ENCODE measurements at regions not wholly inside any gene's neighbourhood (a gene's known extent, or its start where the extent isn't known, plus 50 kb on each side); places are given as distances from the start of the nearest gene placed in this dataset.

DNA sequence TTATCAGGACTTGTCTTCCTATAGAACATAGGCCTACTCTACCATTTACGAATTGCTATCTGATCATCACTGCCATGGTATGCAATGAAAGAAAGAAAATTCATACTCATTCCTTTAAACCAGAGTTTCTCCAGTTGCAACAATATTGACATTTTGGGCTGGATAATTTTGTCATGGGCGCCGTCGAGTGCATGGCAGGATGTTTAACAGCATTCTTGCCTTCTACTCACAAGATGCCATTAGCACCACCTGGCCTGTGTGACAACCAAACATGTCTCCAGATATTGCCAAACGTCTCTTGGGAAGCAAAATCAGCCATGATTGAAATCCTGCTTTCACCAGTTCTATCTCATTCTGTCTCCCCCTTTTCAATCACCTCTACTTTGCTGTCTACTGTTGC lies 63.6 kb upstream of the ARHGAP24 start:
- H3K9ac ChIP-seq (ENCODE audit: low read length), result no peak overlapping the region
- no peaks in the 10 kb centered on the region for H3K79me2 ChIP-seq (ENCODE audit: insufficient read depth, low read length)
- H3K4me3 ChIP-seq (ENCODE audit: insufficient read depth, low read length, poor library complexity, severe bottlenecking), result no peak overlapping the region
- TF ChIP-seq, protein P1, sequence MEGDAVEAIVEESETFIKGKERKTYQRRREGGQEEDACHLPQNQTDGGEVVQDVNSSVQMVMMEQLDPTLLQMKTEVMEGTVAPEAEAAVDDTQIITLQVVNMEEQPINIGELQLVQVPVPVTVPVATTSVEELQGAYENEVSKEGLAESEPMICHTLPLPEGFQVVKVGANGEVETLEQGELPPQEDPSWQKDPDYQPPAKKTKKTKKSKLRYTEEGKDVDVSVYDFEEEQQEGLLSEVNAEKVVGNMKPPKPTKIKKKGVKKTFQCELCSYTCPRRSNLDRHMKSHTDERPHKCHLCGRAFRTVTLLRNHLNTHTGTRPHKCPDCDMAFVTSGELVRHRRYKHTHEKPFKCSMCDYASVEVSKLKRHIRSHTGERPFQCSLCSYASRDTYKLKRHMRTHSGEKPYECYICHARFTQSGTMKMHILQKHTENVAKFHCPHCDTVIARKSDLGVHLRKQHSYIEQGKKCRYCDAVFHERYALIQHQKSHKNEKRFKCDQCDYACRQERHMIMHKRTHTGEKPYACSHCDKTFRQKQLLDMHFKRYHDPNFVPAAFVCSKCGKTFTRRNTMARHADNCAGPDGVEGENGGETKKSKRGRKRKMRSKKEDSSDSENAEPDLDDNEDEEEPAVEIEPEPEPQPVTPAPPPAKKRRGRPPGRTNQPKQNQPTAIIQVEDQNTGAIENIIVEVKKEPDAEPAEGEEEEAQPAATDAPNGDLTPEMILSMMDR (IDR thresholded peaks at IDR 0.05; ENCODE audit: insufficient read depth, low read length, poor library complexity, severe bottlenecking), result no peak
- no peak for TF ChIP-seq EZH2phosphoT487 (conservative IDR thresholded peaks at IDR 0.05; ENCODE audit: low read length)
- no peaks in the 10 kb centered on the region for H3K9me2 ChIP-seq (replicated peaks; ENCODE audit: insufficient read depth, low read length)
- no peaks in the 10 kb centered on the region for H4K20me1 ChIP-seq (ENCODE audit: low read depth, low read length)
- no peaks in the 10 kb centered on the region for H3K27me3 ChIP-seq (ENCODE audit: low read length)
- no peaks in the 10 kb centered on the region for H3F3A ChIP-seq (ENCODE audit: insufficient read depth)
- H3K9me3 ChIP-seq (ENCODE audit: insufficient read depth, low read length), result no peaks in the 10 kb centered on the region
- H3K4me2 ChIP-seq (ENCODE audit: low read depth, low read length, poor library complexity, severe bottlenecking), result no peak overlapping the region
- H3K27ac ChIP-seq (ENCODE audit: low read depth, low read length), result no peak overlapping the region
- no peak overlapping the region for H2AFZ ChIP-seq (ENCODE audit: low read depth, low read length, severe bottlenecking)
- H3K36me3 ChIP-seq (ENCODE audit: low read length), result no peaks in the 10 kb centered on the region

DNA sequence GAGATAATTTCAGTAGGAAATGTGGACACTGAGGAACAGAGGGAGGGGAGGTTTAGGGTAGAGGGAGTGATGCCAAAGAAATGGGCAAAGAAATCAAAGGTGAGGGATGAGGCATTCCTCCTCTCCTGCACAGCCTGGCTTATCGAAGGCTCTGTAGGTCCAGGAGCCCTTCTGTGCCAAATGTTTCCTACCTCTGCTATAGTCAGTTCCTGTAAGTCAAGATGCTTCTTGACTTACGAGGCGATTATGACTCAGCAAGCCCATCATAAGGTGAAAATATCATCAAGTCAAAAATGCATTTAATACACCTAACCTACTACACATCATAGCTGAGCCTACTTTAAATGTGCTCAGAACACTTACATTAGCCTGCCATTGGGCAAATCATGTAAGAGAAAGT lies 60.0 kb upstream of the ARHGAP24 start:
- Histone ChIP-seq H3K9me3 (ENCODE audit: insufficient read depth, low read length) (no peaks in the 10 kb centered on the region), H3K27me3 (ENCODE audit: low read length) (no peaks in the 10 kb centered on the region), H3K9me2 (replicated peaks; ENCODE audit: insufficient read depth, low read length) (no peaks in the 10 kb centered on the region), H3K27ac (ENCODE audit: low read depth, low read length) (no peak overlapping the region), H4K20me1 (ENCODE audit: low read depth, low read length) (no peaks in the 10 kb centered on the region), H3K4me3 (ENCODE audit: insufficient read depth, low read length, poor library complexity, severe bottlenecking) (no peak overlapping the region), H3K79me2 (ENCODE audit: insufficient read depth, low read length) (no peaks in the 10 kb centered on the region), H3K4me2 (ENCODE audit: low read depth, low read length, poor library complexity, severe bottlenecking) (no peak overlapping the region), H3F3A (ENCODE audit: insufficient read depth) (no peaks in the 10 kb centered on the region), H2AFZ (ENCODE audit: low read depth, low read length, severe bottlenecking) (no peak overlapping the region), H3K9ac (ENCODE audit: low read length) (no peak overlapping the region), H3K36me3 (ENCODE audit: low read length) (no peaks in the 10 kb centered on the region)
- TF ChIP-seq, protein P1 (IDR thresholded peaks at IDR 0.05; ENCODE audit: insufficient read depth, low read length, poor library complexity, severe bottlenecking), result no peak
- no peak for TF ChIP-seq EZH2phosphoT487 (conservative IDR thresholded peaks at IDR 0.05; ENCODE audit: low read length)

DNA sequence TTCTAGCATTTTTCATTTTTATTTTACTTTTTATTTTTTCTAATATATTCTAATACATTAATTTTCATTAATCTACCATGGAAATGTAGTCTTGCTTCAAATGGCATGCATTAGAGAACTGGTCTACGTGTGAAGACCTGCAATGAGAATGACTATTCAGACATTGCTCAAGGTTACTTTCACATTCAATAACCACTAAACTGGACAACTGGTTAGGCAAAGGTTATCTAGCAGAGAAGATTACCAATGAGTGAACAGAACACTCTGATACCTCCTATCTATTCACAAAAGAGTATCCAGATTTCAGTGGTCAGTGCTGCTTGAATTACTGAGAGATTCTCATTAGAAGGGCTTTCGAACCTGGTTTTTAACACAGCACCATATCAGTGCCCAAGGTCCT lies 58.9 kb upstream of the ARHGAP24 start:
- no peaks in the 10 kb centered on the region for H3K79me2 ChIP-seq (ENCODE audit: insufficient read depth, low read length)
- H3K9me3 ChIP-seq (ENCODE audit: insufficient read depth, low read length), result no peaks in the 10 kb centered on the region
- no peak overlapping the region for H3K9ac ChIP-seq (ENCODE audit: low read length)
- H3K4me2 ChIP-seq (ENCODE audit: low read depth, low read length, poor library complexity, severe bottlenecking), result no peak overlapping the region
- no peak overlapping the region for H2AFZ ChIP-seq (ENCODE audit: low read depth, low read length, severe bottlenecking)
- no peak overlapping the region for H3K4me3 ChIP-seq (ENCODE audit: insufficient read depth, low read length, poor library complexity, severe bottlenecking)
- no peaks in the 10 kb centered on the region for H3K9me2 ChIP-seq (replicated peaks; ENCODE audit: insufficient read depth, low read length)
- H3F3A ChIP-seq (ENCODE audit: insufficient read depth), result no peaks in the 10 kb centered on the region
- TF ChIP-seq EZH2phosphoT487 (conservative IDR thresholded peaks at IDR 0.05; ENCODE audit: low read length), result no peak
- TF ChIP-seq, protein P1 (IDR thresholded peaks at IDR 0.05; ENCODE audit: insufficient read depth, low read length, poor library complexity, severe bottlenecking), result no peak
- H4K20me1 ChIP-seq (ENCODE audit: low read depth, low read length), result no peaks in the 10 kb centered on the region
- H3K27me3 ChIP-seq (ENCODE audit: low read length), result no peaks in the 10 kb centered on the region
- no peaks in the 10 kb centered on the region for H3K36me3 ChIP-seq (ENCODE audit: low read length)
- no peak overlapping the region for H3K27ac ChIP-seq (ENCODE audit: low read depth, low read length)

Measured in SU-DHL-6 (cell line).